GM12873 (cell line): ENCODE measurements at regions not wholly inside any gene's neighbourhood (a gene's known extent, or its start where the extent isn't known, plus 50 kb on each side); places are given as distances from the start of the nearest gene placed in this dataset.

Source experiments
- TF ChIP-seq, protein P1 (sequence below): IDR thresholded peaks from 2 replicates; pipeline ENCODE4 v1.5.1; 2012; ENCODE audit warnings: low read depth, mild to moderate bottlenecking, moderate library complexity, low read length, control low read depth; ENCODE audit not compliant: insufficient read depth; ENCODE audit errors: missing control alignments

DNA sequence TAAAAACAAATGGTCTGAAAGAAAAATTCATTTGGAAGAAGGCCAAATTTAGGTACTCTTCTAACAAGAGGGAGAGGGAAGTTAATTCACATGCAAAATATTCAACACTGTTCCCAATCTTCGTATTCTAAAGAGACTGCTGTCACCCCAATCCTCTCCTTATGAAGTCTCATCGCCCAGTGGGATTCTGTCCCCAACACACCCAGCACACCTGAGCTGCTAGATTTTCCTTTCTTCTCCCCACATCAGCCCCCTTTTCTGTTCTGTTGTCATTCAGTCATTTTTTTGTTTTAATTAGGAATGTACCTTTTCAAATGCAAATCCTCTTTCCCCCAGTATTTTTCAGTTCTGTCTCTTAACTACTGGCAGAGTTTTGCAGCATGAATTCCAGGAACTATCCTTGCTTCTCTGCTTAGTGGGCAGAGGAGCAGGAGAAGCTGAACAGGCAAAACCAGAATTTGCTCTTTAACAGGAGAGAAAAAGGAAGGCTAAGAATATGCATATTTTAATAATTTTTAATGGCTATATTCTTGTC lies 366.9 kb downstream of the MAN2A1 start:
- TF ChIP-seq, protein P1, sequence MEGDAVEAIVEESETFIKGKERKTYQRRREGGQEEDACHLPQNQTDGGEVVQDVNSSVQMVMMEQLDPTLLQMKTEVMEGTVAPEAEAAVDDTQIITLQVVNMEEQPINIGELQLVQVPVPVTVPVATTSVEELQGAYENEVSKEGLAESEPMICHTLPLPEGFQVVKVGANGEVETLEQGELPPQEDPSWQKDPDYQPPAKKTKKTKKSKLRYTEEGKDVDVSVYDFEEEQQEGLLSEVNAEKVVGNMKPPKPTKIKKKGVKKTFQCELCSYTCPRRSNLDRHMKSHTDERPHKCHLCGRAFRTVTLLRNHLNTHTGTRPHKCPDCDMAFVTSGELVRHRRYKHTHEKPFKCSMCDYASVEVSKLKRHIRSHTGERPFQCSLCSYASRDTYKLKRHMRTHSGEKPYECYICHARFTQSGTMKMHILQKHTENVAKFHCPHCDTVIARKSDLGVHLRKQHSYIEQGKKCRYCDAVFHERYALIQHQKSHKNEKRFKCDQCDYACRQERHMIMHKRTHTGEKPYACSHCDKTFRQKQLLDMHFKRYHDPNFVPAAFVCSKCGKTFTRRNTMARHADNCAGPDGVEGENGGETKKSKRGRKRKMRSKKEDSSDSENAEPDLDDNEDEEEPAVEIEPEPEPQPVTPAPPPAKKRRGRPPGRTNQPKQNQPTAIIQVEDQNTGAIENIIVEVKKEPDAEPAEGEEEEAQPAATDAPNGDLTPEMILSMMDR: no peak

DNA sequence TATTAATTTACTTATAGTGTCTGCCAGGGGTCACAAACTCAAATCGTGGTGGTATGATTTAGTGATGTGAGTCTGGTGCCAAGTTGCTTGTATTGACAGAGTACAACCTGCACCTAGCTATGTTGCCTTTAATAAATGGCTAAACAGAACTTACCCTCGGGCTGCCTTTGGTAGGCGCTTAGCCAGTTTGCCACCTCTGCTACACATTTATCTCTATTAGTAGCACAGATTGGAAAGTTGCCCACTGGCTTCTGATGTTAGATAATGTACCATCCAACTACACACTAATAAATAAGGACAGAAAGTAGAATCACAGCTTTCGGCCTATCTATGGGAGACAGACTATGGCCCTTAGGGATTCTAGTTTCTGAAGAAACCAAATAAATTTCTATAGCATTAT lies 368.4 kb downstream of the MAN2A1 start:
- TF ChIP-seq, protein P1: no peak

DNA sequence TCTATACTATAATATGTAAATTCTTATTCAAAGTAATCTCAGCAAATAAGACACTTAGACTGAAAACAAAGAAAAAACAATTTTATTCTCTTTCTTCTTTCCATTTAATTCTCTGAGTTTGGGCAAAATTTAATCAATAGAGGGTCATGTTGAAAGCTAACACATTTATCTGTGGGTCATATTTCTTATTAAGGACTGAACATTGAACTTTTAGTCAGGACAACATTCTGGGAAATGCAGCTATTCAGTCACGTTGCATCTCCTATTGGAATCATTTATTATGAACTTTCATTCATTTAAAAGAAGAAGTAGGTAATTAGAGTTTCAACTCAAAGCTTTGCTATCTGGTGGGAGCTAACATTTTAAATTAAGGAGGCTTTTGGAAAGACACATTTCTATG lies 372.5 kb downstream of the MAN2A1 start:
- TF ChIP-seq, protein P1: no peak

GRCh38 chr5:110063640-110064602 lies 374.2 kb downstream of the MAN2A1 start:
- TF ChIP-seq, protein P1: no peak

GRCh38 chr5:110064603-110065268 lies 375.0 kb downstream of the MAN2A1 start:
- TF ChIP-seq, protein P1: no peak

DNA sequence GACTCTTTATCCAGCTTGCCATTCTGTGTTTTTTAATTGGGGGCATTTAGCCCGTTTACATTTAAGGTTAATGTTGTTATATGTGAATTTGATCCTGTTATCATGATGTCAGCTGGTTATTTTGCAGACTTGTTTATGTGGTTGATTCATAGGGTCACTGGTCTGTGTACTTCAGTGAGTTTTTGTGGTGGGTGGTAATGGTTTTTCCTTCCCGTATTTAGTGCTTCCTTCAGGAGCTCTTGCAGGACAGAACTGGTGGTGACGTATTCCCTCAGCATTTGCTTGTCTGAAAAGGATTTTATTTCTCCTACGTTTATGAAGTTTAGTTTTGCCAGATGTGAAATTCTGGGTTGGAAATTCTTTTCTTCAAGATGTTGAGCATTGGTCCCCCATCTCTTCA lies 381.1 kb downstream of the MAN2A1 start:
- TF ChIP-seq, protein P1: no peak

GRCh38 chr5:110072651-110073050 lies 382.9 kb downstream of the MAN2A1 start:
- TF ChIP-seq, protein P1: no peak
